ENCODE measurements at regions not wholly inside any gene's neighbourhood (a gene's known extent, or its start where the extent isn't known, plus 50 kb on each side); places are given as distances from the start of the nearest gene placed in this dataset.

DNA sequence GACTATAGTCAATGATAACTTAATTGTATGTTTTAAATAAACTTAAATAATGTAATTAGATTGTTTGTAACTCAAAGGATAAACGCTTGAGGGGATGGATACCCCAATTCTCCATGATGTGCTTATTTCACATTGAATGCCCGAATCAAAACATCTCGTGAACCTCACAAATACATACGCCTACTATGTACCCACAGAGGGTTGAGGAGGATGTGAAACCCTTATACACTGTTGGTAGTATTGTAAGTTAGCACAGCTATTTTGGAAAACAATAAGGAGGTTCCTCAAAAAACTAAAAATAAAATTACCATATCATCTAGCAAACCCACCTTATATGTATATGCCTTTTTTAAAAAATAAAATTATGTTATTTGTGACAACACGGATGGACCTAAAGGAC, 198.6 kb downstream of the MRPL39 start:
- H3K4me2 ChIP-seq = peak overlapping the region in 5 of 11 experiments; percentile 17 to 65 (median 52); a peak in 7 of 22 replicates
- H3K4me3 ChIP-seq = no peak overlapping the region
- no peaks in the 10 kb centered on the region for H3K36me3 ChIP-seq
- H3K9ac ChIP-seq = no peak overlapping the region
- peaks cover 16 to 37% (median 32%) of the 10 kb centered on the region in 10 experiments; a peak in 19 of 20 replicates for H3K4me1 ChIP-seq
- TF ChIP-seq Cebpa-rat (IDR thresholded peaks at IDR 0.05) = no peak
- no peaks in the 10 kb centered on the region for H4K20me1 ChIP-seq
- peaks cover 0 to 3% (median 0%) of the 10 kb centered on the region in 11 experiments; a peak in 3 of 22 replicates for H3K9me3 ChIP-seq (replicated peaks in 1 of 11)
- no peaks in the 10 kb centered on the region for H3K27me3 ChIP-seq
- peak overlapping the region in 1 of 11 experiments; percentile 53; a peak in 1 of 22 replicates for H3K27ac ChIP-seq

- Histone ChIP-seq H3K27me3 (no peaks in the 10 kb centered on the region), H3K27ac (peak overlapping the region in 2 of 11 experiments; percentile 10 to 15; a peak in 1 of 22 replicates), H3K4me1 (peaks cover 16 to 40% (median 32%) of the 10 kb centered on the region in 10 experiments), H3K4me2 (peak overlapping the region in 4 of 11 experiments; percentile 13 to 61 (median 57); a peak in 7 of 22 replicates), H3K36me3 (no peaks in the 10 kb centered on the region), H3K9me3 (replicated peaks in 1 of 11) (peaks cover 0 to 9% (median 0%) of the 10 kb centered on the region in 11 experiments; a peak in 5 of 22 replicates), H3K4me3 (no peak overlapping the region), H4K20me1 (no peaks in the 10 kb centered on the region), H3K9ac (no peak overlapping the region)
- TF ChIP-seq Cebpa-rat (IDR thresholded peaks at IDR 0.05) = no peak
These were observed 200.2 kb downstream of the MRPL39 start for GRCh38 chr21:25406887-25407579.

- H3K4me3 ChIP-seq = no peak overlapping the region
These were observed 201.3 kb downstream of the MRPL39 start for GRCh38 chr21:25405984-25406383.

DNA sequence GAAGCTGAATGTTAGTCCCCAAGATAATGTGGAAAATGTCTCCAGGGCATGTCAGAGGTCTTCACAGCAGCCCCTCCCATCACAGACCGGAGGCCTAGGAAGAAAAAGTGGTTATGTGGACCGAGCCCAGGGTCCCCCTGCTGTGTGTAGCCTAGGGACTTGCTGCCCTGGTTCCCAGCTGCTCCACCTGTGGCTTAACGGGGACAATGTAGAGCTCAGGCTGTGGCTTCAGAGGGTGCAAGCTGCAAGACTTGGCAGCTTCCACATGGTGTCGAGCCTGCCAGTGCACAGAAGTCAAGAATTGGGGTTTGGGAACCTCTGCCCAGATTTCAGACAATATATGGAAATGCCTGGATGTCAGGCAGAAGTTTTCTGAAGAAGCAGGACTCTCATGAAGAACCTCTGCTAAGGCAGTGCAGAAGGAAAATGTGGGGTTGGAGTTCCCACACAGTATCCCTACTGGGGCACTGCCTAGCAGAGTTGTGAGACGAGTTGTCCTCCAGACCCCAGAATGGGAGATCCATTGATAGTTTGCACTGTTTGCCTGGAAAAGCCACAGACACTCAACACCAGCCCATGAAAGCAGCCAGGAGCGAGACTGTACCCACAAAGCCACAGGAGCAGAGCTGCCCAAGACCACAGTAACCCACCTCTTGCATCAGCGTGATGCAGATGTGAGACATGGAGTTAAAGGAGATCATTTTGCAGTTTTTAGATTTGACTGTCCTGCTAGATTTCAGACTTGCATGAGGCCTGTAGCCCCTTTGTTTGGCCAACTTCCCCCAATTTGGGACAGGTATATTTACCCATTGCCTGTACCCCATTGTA, 204.9 kb downstream of the MRPL39 start:
- TF ChIP-seq Cebpa-rat (IDR thresholded peaks at IDR 0.05) = no peak
- peaks cover 0 to 17% (median 8%) of the 10 kb centered on the region in 10 experiments; a peak in 11 of 20 replicates for H3K4me1 ChIP-seq
- H3K9me3 ChIP-seq (replicated peaks in 1 of 11) = peaks cover 0 to 9% (median 0%) of the 10 kb centered on the region in 11 experiments; a peak in 5 of 22 replicates
- peak overlapping the region in 5 of 11 experiments; percentile 8 to 41 (median 21); a peak in 7 of 22 replicates for H3K4me2 ChIP-seq
- no peak overlapping the region for H3K9ac ChIP-seq
- no peak overlapping the region for H3K27ac ChIP-seq
- no peaks in the 10 kb centered on the region for H4K20me1 ChIP-seq
- no peak overlapping the region for H3K4me3 ChIP-seq
- no peaks in the 10 kb centered on the region for H3K36me3 ChIP-seq
- H3K27me3 ChIP-seq = no peaks in the 10 kb centered on the region

More at GRCh38 chr21:25405984-25406383, 201.3 kb downstream of the MRPL39 start:
- Histone ChIP-seq H4K20me1 (no peaks in the 10 kb centered on the region), H3K4me2 (peak overlapping the region in 2 of 11 experiments; percentile 56 to 58; a peak in 3 of 22 replicates), H3K9ac (no peak overlapping the region), H3K27ac (no peak overlapping the region), H3K27me3 (no peaks in the 10 kb centered on the region), H3K4me1 (peaks cover 8 to 32% (median 25%) of the 10 kb centered on the region in 10 experiments), H3K9me3 (replicated peaks in 1 of 11) (peaks cover 0 to 9% (median 0%) of the 10 kb centered on the region in 11 experiments; a peak in 5 of 22 replicates), H3K36me3 (no peaks in the 10 kb centered on the region)
- TF ChIP-seq Cebpa-rat (IDR thresholded peaks at IDR 0.05) = no peak

- Histone ChIP-seq H3K27me3 (no peaks in the 10 kb centered on the region), H3K4me2 (no peak overlapping the region), H3K4me3 (no peak overlapping the region), H3K9ac (no peak overlapping the region), H3K27ac (no peak overlapping the region), H3K36me3 (no peaks in the 10 kb centered on the region), H4K20me1 (no peaks in the 10 kb centered on the region), H3K4me1 (peaks cover 0 to 9% (median 0%) of the 10 kb centered on the region in 10 experiments; a peak in 5 of 20 replicates), H3K9me3 (replicated peaks in 1 of 11) (peaks cover 0 to 5% (median 0%) of the 10 kb centered on the region in 11 experiments; a peak in 5 of 22 replicates)
- TF ChIP-seq Cebpa-rat (IDR thresholded peaks at IDR 0.05) = no peak
These were observed 206.9 kb downstream of the MRPL39 start for GRCh38 chr21:25400427-25400826.

- Histone ChIP-seq H3K4me3 (no peak overlapping the region), H3K4me1 (peaks cover 0 to 9% (median 0%) of the 10 kb centered on the region in 10 experiments; a peak in 5 of 20 replicates), H3K9ac (no peak overlapping the region), H3K36me3 (no peaks in the 10 kb centered on the region), H3K27me3 (no peaks in the 10 kb centered on the region), H3K4me2 (no peak overlapping the region), H3K9me3 (replicated peaks in 1 of 11) (peaks cover 0 to 5% (median 0%) of the 10 kb centered on the region in 11 experiments; a peak in 3 of 22 replicates), H3K27ac (no peak overlapping the region), H4K20me1 (no peaks in the 10 kb centered on the region)
- TF ChIP-seq Cebpa-rat (IDR thresholded peaks at IDR 0.05) = no peak
These were observed 208.7 kb downstream of the MRPL39 start for GRCh38 chr21:25398630-25399029.

DNA sequence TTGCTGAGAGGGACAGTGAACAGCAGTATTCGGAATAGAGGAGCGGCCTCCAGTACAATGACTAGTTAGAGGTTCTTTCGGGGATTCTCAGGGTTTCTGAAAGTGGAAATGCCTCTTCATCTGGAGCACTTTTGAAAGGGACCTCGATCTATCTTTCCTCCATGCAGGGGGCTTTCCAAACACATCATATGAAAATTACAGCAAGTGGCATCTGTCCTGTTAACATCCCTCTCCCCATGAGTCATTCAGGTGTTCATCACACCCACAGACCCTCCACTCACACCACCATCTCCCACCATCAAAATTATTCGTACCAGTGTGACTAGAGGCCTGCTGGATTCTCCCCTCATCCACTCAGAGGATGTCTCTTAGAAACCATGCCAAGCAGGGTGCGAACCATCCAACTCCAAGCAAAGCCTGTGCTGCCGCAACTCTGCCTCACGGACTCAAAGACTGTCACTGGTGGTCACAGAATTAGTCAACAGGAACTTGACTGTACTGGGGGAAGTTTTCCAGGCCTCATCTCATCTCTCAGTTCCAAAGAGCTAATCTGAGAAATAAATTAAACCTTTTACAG, 211.1 kb downstream of the MRPL39 start:
- no peaks in the 10 kb centered on the region for H3K4me1 ChIP-seq
- H3K27ac ChIP-seq = no peak overlapping the region
- no peaks in the 10 kb centered on the region for H3K36me3 ChIP-seq
- no peaks in the 10 kb centered on the region for H3K9me3 ChIP-seq (replicated peaks in 1 of 11)
- H4K20me1 ChIP-seq = no peaks in the 10 kb centered on the region
- H3K27me3 ChIP-seq = no peaks in the 10 kb centered on the region
- no peak overlapping the region for H3K4me2 ChIP-seq
- no peak overlapping the region for H3K9ac ChIP-seq
- H3K4me3 ChIP-seq = no peak overlapping the region
- TF ChIP-seq Cebpa-rat (IDR thresholded peaks at IDR 0.05) = no peak

- no peak for TF ChIP-seq Cebpa-rat (IDR thresholded peaks at IDR 0.05)
These were observed 215.5 kb downstream of the MRPL39 start for GRCh38 chr21:25391777-25392176.

DNA sequence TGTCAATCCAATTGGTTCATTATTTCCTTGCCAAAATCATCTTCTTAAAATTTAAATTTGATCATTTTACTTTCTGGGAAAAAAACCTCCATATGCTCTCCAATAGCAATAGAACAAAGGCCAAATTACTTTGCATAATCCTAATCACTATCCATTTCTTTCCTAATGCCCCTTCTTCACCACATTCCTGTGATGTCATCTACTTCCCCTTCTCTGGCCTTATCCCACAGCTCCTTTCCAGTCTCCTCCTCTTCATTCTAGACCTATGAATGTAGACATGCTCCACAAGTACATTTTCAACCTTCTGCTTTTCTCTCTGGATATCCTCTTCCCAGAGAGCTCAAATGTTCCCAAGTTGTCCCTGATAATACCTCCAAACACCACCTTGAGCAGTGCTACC, 216.6 kb downstream of the MRPL39 start:
- no peak overlapping the region for H3K4me3 ChIP-seq
- no peaks in the 10 kb centered on the region for H4K20me1 ChIP-seq
- H3K27ac ChIP-seq = no peak overlapping the region
- no peaks in the 10 kb centered on the region for H3K36me3 ChIP-seq
- TF ChIP-seq Cebpa-rat (IDR thresholded peaks at IDR 0.05) = no peak
- H3K9me3 ChIP-seq (replicated peaks in 1 of 11) = no peaks in the 10 kb centered on the region
- H3K27me3 ChIP-seq = no peaks in the 10 kb centered on the region
- no peak overlapping the region for H3K4me2 ChIP-seq
- no peaks in the 10 kb centered on the region for H3K4me1 ChIP-seq
- H3K9ac ChIP-seq = no peak overlapping the region

More at GRCh38 chr21:25391777-25392176, 215.5 kb downstream of the MRPL39 start:
- Histone ChIP-seq H3K9ac (no peak overlapping the region), H3K4me1 (no peaks in the 10 kb centered on the region), H3K27me3 (no peaks in the 10 kb centered on the region), H3K4me3 (no peak overlapping the region), H4K20me1 (no peaks in the 10 kb centered on the region), H3K36me3 (no peaks in the 10 kb centered on the region), H3K27ac (no peak overlapping the region), H3K9me3 (replicated peaks in 1 of 11) (no peaks in the 10 kb centered on the region), H3K4me2 (no peak overlapping the region)

Measured in BLaER1 treated with 17β-estradiol and CSF1 and Interleukin-3, amounts not matched to agents 10 nM and 100 nM (cell line).